ENCODE measurements at regions not wholly inside any gene's neighbourhood (a gene's known extent, or its start where the extent isn't known, plus 50 kb on each side); places are given as distances from the start of the nearest gene placed in this dataset.

DNA sequence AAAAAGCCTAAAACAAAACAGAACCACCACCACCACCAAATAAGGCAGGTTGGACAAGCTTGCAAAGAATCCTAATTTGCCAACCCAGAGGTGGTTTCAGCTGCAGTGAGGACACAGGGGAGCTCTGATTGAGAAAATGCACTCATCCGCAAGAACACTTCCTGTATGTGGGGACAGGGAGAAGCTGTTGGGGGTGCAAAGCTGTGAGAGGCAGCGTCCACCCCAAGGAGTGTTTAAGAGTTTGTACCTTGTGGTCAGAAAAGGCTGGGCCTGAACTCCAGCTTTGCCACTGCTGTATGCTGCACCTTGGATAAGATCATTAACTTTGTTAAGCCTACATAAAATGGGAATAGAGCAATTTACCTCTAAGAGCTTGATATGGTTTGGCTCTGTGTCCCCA, 511.7 kb downstream of the BNC2 start:
- H4K20me1 ChIP-seq (ENCODE audit: insufficient read depth, low read length) = no peaks in the 10 kb centered on the region
- no peaks in the 10 kb centered on the region for H3K9me2 ChIP-seq (ENCODE audit: insufficient read depth, low read length)
- H3K27ac ChIP-seq (ENCODE audit: low read depth, low read length, poor library complexity, severe bottlenecking) = no peak overlapping the region
- TF ChIP-seq, protein P1, sequence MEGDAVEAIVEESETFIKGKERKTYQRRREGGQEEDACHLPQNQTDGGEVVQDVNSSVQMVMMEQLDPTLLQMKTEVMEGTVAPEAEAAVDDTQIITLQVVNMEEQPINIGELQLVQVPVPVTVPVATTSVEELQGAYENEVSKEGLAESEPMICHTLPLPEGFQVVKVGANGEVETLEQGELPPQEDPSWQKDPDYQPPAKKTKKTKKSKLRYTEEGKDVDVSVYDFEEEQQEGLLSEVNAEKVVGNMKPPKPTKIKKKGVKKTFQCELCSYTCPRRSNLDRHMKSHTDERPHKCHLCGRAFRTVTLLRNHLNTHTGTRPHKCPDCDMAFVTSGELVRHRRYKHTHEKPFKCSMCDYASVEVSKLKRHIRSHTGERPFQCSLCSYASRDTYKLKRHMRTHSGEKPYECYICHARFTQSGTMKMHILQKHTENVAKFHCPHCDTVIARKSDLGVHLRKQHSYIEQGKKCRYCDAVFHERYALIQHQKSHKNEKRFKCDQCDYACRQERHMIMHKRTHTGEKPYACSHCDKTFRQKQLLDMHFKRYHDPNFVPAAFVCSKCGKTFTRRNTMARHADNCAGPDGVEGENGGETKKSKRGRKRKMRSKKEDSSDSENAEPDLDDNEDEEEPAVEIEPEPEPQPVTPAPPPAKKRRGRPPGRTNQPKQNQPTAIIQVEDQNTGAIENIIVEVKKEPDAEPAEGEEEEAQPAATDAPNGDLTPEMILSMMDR (conservative IDR thresholded peaks at IDR 0.05; ENCODE audit: low read length) = no peak
- TF ChIP-seq EZH2phosphoT487 (IDR thresholded peaks at IDR 0.05; ENCODE audit: borderline replicate concordance, low read depth, low read length) = no peak
- CTCF ChIA-PET (ENCODE audit: unreplicated experiment) = no interaction called here
- POLR2A ChIA-PET = no interaction called here
- no peak overlapping the region for H3K4me2 ChIP-seq (ENCODE audit: low read length)
- no peak for DNase-seq (ENCODE audit: low spot score)
- no peak overlapping the region for H3K4me3 ChIP-seq (ENCODE audit: low read depth, low read length, poor library complexity, severe bottlenecking)
- intact Hi-C loops (cut with micrococcal nuclease; ENCODE audit: unreplicated experiment) = no loop called here
- no peak overlapping the region for H2AFZ ChIP-seq (ENCODE audit: low read length)
- no peaks in the 10 kb centered on the region for H3K9me3 ChIP-seq (ENCODE audit: low read length)
- no peaks in the 10 kb centered on the region for H3K36me3 ChIP-seq (ENCODE audit: insufficient read depth, low read length)
- H3K79me2 ChIP-seq (ENCODE audit: insufficient read depth, low read depth, low read length) = no peaks in the 10 kb centered on the region
- H3K4me1 ChIP-seq (ENCODE audit: insufficient read depth, low read length, poor library complexity, severe bottlenecking) = no peaks in the 10 kb centered on the region
- BruUV-seq (replicated peaks) = no TSS peak
